ENCODE measurements at regions not wholly inside any gene's neighbourhood (a gene's known extent, or its start where the extent isn't known, plus 50 kb on each side); places are given as distances from the start of the nearest gene placed in this dataset.

- TF ChIP-seq NR2C2 (IDR thresholded peaks at IDR 0.05; ENCODE audit: borderline replicate concordance, control insufficient read depth, insufficient read length, low read depth) = no peak
Observed at GRCh38 chr13:85631801-85632200, 167.4 kb downstream of the SLITRK6 start (continued).

GRCh38 chr13:85626603-85627002 is 172.6 kb downstream of the SLITRK6 start:
- DNase-seq (ENCODE audit: low read depth, low spot score) = no peak
- Histone ChIP-seq H3K36me3 (ENCODE audit: control insufficient read depth in 2 of 2, insufficient read depth in 2 of 2, low read length in 1 of 2) (no peaks in the 10 kb centered on the region), H3K4me1 (ENCODE audit: control insufficient read depth, insufficient read depth, low read length) (no peaks in the 10 kb centered on the region), H3K79me2 (ENCODE audit: control insufficient read depth, insufficient read depth, low read length) (no peaks in the 10 kb centered on the region), H3K27me3 (replicated peaks in 1 of 2; ENCODE audit: control insufficient read depth in 2 of 2, insufficient read depth in 2 of 2, low read length in 1 of 2) (no peaks in the 10 kb centered on the region), H3K9ac (ENCODE audit: control insufficient read depth, insufficient read depth, low read length) (no peak overlapping the region), H2AFZ (ENCODE audit: control insufficient read depth, low read depth, low read length) (no peak overlapping the region), H3K4me2 (ENCODE audit: control insufficient read depth, insufficient read depth) (no peak overlapping the region), H4K20me1 (ENCODE audit: control insufficient read depth, insufficient read depth) (no peaks in the 10 kb centered on the region), H3K27ac (ENCODE audit: control insufficient read depth, insufficient read depth) (no peak overlapping the region), H3K4me3 (no peak overlapping the region), H3K9me3 (replicated peaks; ENCODE audit: control insufficient read depth, insufficient read depth, low read length) (no peaks in the 10 kb centered on the region)
- 47% methylated on average over 4 of the region's 4 CpGs for WGBS (ENCODE audit: insufficient coverage, insufficient replicate concordance, low lambda C conversion rate, missing lambda C conversion rate)
- no TSS peak for BruUV-seq (replicated peaks)
- FAIRE-seq = no peak
- intact Hi-C loops (cut with micrococcal nuclease; ENCODE audit: unreplicated experiment) = no loop called here
- RAD21 ChIA-PET (ENCODE audit: unreplicated experiment) = no interaction called here
- CTCF ChIA-PET = no interaction called here
- POLR2A ChIA-PET = no interaction called here
- SMC1A ChIA-PET (ENCODE audit: uncharacterized antibody, unreplicated experiment) = no interaction called here
- ATAC-seq = no peak
- in situ Hi-C loops (cut with MboI) = no loop called here
- TF ChIP-seq SMAD5 (IDR thresholded peaks at IDR 0.05; ENCODE audit: low read depth) (no peak), SIX5 (IDR thresholded peaks at IDR 0.05; ENCODE audit: low read depth, low read length, severe bottlenecking) (no peak), SREBF2 (IDR thresholded peaks at IDR 0.05; ENCODE audit: low read length) (no peak), BMI1 (IDR thresholded peaks at IDR 0.05; ENCODE audit: borderline replicate concordance) (no peak), LARP7 (IDR thresholded peaks at IDR 0.05) (no peak), EZH2 (IDR thresholded peaks at IDR 0.05; ENCODE audit: borderline replicate concordance, control insufficient read depth, low read depth, low read length) (no peak), FOS (IDR thresholded peaks at IDR 0.05; ENCODE audit: borderline replicate concordance, extremely low read depth, insufficient read length) (no peak), TCF12 (IDR thresholded peaks at IDR 0.05; ENCODE audit: low read depth, low read length) (no peak), ATF3 (IDR thresholded peaks at IDR 0.05; ENCODE audit: borderline replicate concordance, extremely low read depth, low read depth, low read length) (no peak), TCF3 (IDR thresholded peaks at IDR 0.05; ENCODE audit: borderline replicate concordance, insufficient read depth, low read depth, low read length) (no peak), ZNF687 (IDR thresholded peaks at IDR 0.05) (no peak), ZNF217 (IDR thresholded peaks at IDR 0.05) (no peak), BCLAF1 (IDR thresholded peaks at IDR 0.05) (no peak), CEBPB (IDR thresholded peaks at IDR 0.05; ENCODE audit: borderline replicate concordance in 1 of 2, low read depth in 2 of 2, low read length in 2 of 2) (no peak), KDM1A (IDR thresholded peaks at IDR 0.05; ENCODE audit: borderline replicate concordance) (no peak)
